Neural cell (in vitro differentiated cells): ENCODE measurements at regions not wholly inside any gene's neighbourhood (a gene's known extent, or its start where the extent isn't known, plus 50 kb on each side); places are given as distances from the start of the nearest gene placed in this dataset.

Source experiments
- H2AFZ ChIP-seq: fragments of 200-600, 300-800 bp; sonication (generic), shearing (Covaris generic); 2 replicates; pipeline ENCODE4 v1.6.0; 2014; ENCODE audit warnings: low read depth, mild to moderate bottlenecking, antibody characterized with exemption, low read length, moderate library complexity
- H3F3A ChIP-seq: fragments of 200-600 bp; shearing (Covaris generic); 2 replicates; pipeline ENCODE4 v1.6.1; 2016; ENCODE audit warnings: mild to moderate bottlenecking, moderate library complexity, mixed read lengths, antibody characterized with exemption, low read length; ENCODE audit not compliant: insufficient read depth, poor library complexity, severe bottlenecking
- H3K27ac ChIP-seq: fragments of 200-600, 300-800 bp; sonication (generic), shearing (Covaris generic); 2 replicates; pipeline ENCODE4 v1.5.1; 2014; ENCODE audit warnings: mild to moderate bottlenecking, low read length, moderate library complexity
- H3K27me3 ChIP-seq: fragments of 300-800, 200-600 bp; sonication (generic), shearing (Covaris generic); 2 replicates; pipeline ENCODE4 v1.6.0; 2014; ENCODE audit warnings: mild to moderate bottlenecking, low read depth, low read length, moderate library complexity; ENCODE audit not compliant: insufficient read depth
- H3K36me3 ChIP-seq: fragments of 300-800, 200-600 bp; sonication (generic), shearing (Covaris generic); 2 replicates; pipeline ENCODE4 v1.5.1; 2014; ENCODE audit warnings: mild to moderate bottlenecking, antibody characterized with exemption, low read length, moderate library complexity; ENCODE audit not compliant: insufficient read depth
- H3K4me2 ChIP-seq: fragments of 300-800, 200-600 bp; sonication (generic), shearing (Covaris generic); 2 replicates; pipeline ENCODE4 v1.6.0; 2014; ENCODE audit warnings: mild to moderate bottlenecking, low read length
- H3K4me3 ChIP-seq: fragments of 300-800, 200-600 bp; sonication (generic), shearing (Covaris generic); 2 replicates; pipeline ENCODE4 v1.5.1; 2014; ENCODE audit warnings: mild to moderate bottlenecking, low read length, moderate library complexity
- H3K79me2 ChIP-seq: fragments of 200-600 bp; shearing (Covaris generic); replicated peaks from 2 replicates; pipeline ENCODE4 v1.6.0; 2014; ENCODE audit warnings: mild to moderate bottlenecking, low read length, moderate library complexity; ENCODE audit not compliant: insufficient read depth
- H3K9ac ChIP-seq: fragments of 300-800, 200-600 bp; sonication (generic), shearing (Covaris generic); 2 replicates; pipeline ENCODE4 v1.6.1; 2016; ENCODE audit warnings: mild to moderate bottlenecking, low read length, mixed read lengths
- H3K9me2 ChIP-seq: fragments of 200-600 bp; shearing (Covaris generic); 2 replicates; pipeline ENCODE4 v1.6.1; 2016; ENCODE audit warnings: mild to moderate bottlenecking, low read length, mixed read lengths; ENCODE audit not compliant: insufficient read depth
- H3K9me3 ChIP-seq: fragments of 200-600, 300-800 bp; sonication (generic), shearing (Covaris generic); 2 replicates; pipeline ENCODE4 v1.6.1; 2016; ENCODE audit warnings: mild to moderate bottlenecking, mixed run types, low read length, moderate library complexity, mixed read lengths
- H4K20me1 ChIP-seq: fragments of 200-600 bp; shearing (Covaris generic); 2 replicates; pipeline ENCODE4 v1.6.1; 2016; ENCODE audit warnings: mild to moderate bottlenecking, mixed run types; ENCODE audit not compliant: insufficient read depth
- EP300 ChIP-seq: fragments of 450-650 bp; conservative IDR thresholded peaks from 2 replicates; pipeline ENCODE4 v1.6.1; 2014; ENCODE audit warnings: antibody characterized with exemption, mild to moderate bottlenecking, moderate library complexity; ENCODE audit not compliant: poor library complexity, severe bottlenecking
- EZH2 ChIP-seq: fragments of 200-600, 300-800 bp; shearing (Covaris generic), sonication (generic); IDR thresholded peaks from 2 replicates; pipeline ENCODE4 v1.6.1; 2014; ENCODE audit warnings: antibody characterized with exemption, low read length, borderline replicate concordance, mild to moderate bottlenecking; ENCODE audit not compliant: insufficient read depth, poor library complexity, severe bottlenecking
- MXI1 ChIP-seq: fragments of 450-650 bp; conservative IDR thresholded peaks from 2 replicates; pipeline ENCODE4 v1.6.1; 2014; ENCODE audit warnings: antibody characterized with exemption, mild to moderate bottlenecking; ENCODE audit not compliant: poor library complexity, severe bottlenecking
- POLR2AphosphoS5 ChIP-seq: IDR thresholded peaks from 2 replicates; pipeline ENCODE4 v1.6.1; 2012
- RAD21 ChIP-seq: fragments of 450-650 bp; conservative IDR thresholded peaks from 2 replicates; pipeline ENCODE4 v1.6.1; 2014; ENCODE audit warnings: antibody characterized with exemption, mild to moderate bottlenecking, moderate library complexity
- REST ChIP-seq: IDR thresholded peaks from 2 replicates; pipeline ENCODE4 v1.6.1; 2012; ENCODE audit warnings: borderline replicate concordance
- SMC3 ChIP-seq: fragments of 450-650 bp; conservative IDR thresholded peaks from 2 replicates; pipeline ENCODE4 v1.6.1; 2014; ENCODE audit warnings: antibody characterized with exemption, mild to moderate bottlenecking, moderate library complexity; ENCODE audit not compliant: poor library complexity
- TAF1 ChIP-seq: IDR thresholded peaks from 2 replicates; pipeline ENCODE4 v1.6.1; 2012; ENCODE audit warnings: low read depth
- TF ChIP-seq, protein P1 (sequence below): fragments of 450-650 bp; IDR thresholded peaks from 2 replicates; pipeline ENCODE4 v1.5.1; 2014; ENCODE audit warnings: antibody characterized with exemption, mild to moderate bottlenecking, moderate library complexity; ENCODE audit not compliant: poor library complexity, severe bottlenecking

GRCh38 chr7:34236057-34236456 lies 330.7 kb downstream of the BMPER start:
- Histone ChIP-seq H3K4me3 (no peak overlapping the region), H3K27me3 (no peaks in the 10 kb centered on the region), H3K27ac (no peak overlapping the region), H3K9me3 (no peaks in the 10 kb centered on the region), H3F3A (no peaks in the 10 kb centered on the region), H3K79me2 (no peaks in the 10 kb centered on the region), H3K9ac (no peak overlapping the region), H3K9me2 (no peaks in the 10 kb centered on the region), H2AFZ (no peak overlapping the region), H3K36me3 (no peaks in the 10 kb centered on the region), H4K20me1 (no peaks in the 10 kb centered on the region), H3K4me2 (no peak overlapping the region)
- TF ChIP-seq MXI1: no peak
- no peak for TF ChIP-seq POLR2AphosphoS5
- no peak for TF ChIP-seq RAD21
- no peak for TF ChIP-seq EZH2
- no peak for TF ChIP-seq SMC3
- no peak for TF ChIP-seq EP300
- TF ChIP-seq TAF1: no peak
- no peak for TF ChIP-seq REST
- TF ChIP-seq, protein P1, sequence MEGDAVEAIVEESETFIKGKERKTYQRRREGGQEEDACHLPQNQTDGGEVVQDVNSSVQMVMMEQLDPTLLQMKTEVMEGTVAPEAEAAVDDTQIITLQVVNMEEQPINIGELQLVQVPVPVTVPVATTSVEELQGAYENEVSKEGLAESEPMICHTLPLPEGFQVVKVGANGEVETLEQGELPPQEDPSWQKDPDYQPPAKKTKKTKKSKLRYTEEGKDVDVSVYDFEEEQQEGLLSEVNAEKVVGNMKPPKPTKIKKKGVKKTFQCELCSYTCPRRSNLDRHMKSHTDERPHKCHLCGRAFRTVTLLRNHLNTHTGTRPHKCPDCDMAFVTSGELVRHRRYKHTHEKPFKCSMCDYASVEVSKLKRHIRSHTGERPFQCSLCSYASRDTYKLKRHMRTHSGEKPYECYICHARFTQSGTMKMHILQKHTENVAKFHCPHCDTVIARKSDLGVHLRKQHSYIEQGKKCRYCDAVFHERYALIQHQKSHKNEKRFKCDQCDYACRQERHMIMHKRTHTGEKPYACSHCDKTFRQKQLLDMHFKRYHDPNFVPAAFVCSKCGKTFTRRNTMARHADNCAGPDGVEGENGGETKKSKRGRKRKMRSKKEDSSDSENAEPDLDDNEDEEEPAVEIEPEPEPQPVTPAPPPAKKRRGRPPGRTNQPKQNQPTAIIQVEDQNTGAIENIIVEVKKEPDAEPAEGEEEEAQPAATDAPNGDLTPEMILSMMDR: no peak

- Histone ChIP-seq H3K9me2 (no peaks in the 10 kb centered on the region), H4K20me1 (no peaks in the 10 kb centered on the region), H3F3A (no peaks in the 10 kb centered on the region), H3K4me3 (no peak overlapping the region), H3K9me3 (no peaks in the 10 kb centered on the region), H2AFZ (no peak overlapping the region), H3K36me3 (no peaks in the 10 kb centered on the region), H3K79me2 (no peaks in the 10 kb centered on the region), H3K4me2 (no peak overlapping the region), H3K9ac (no peak overlapping the region), H3K27ac (no peak overlapping the region), H3K27me3 (no peaks in the 10 kb centered on the region)
- TF ChIP-seq SMC3: no peak
- TF ChIP-seq REST: no peak
- no peak for TF ChIP-seq EP300
- TF ChIP-seq, protein P1: no peak
- no peak for TF ChIP-seq MXI1
- TF ChIP-seq POLR2AphosphoS5: no peak
- TF ChIP-seq RAD21: no peak
- no peak for TF ChIP-seq EZH2
- no peak for TF ChIP-seq TAF1
Observed at GRCh38 chr7:34236839-34237492, 331.6 kb downstream of the BMPER start.
